ENCODE measurements at regions not wholly inside any gene's neighbourhood (a gene's known extent, or its start where the extent isn't known, plus 50 kb on each side); places are given as distances from the start of the nearest gene placed in this dataset.

DNA sequence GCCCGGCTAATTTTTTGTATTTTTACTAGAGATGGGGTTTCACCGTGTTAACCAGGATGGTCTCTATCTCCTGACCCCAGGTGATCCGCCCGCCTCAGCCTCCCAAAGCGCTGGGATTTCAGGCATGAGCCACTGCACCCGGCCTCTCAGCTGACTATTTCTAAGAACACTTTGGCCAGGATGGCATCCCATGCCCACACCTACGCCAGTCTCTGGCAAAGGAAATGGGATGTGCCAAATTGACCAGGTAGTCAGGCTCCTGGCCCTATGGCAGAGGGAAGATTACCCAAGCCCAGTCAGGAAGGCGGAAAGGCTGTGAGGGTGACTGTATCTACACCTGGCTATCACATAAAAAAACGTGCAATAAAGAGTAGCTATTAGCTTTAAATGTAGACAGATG lies 94.1 kb upstream of the DUSP5 start:
- Mint-ChIP-seq H3K4me3 (no peak overlapping the region), H3K4me1 (no peaks in the 10 kb centered on the region), H3K9me3 (no peaks in the 10 kb centered on the region), H3K36me3 (no peaks in the 10 kb centered on the region), H3K27ac (no peak overlapping the region), H3K27me3 (no peaks in the 10 kb centered on the region)
- POLR2A ChIA-PET = no interaction called here
- no peaks in the 10 kb centered on the region for H3K9me3 ChIP-seq (ENCODE audit: low read length)
- H3K4me1 ChIP-seq (ENCODE audit: insufficient read depth, low read length) = no peaks in the 10 kb centered on the region
- no peak for DNase-seq
- no peaks in the 10 kb centered on the region for H3K36me3 ChIP-seq (ENCODE audit: insufficient read depth, low read length)
- H3K4me3 ChIP-seq (ENCODE audit: low read length) = no peak overlapping the region
- H3K27me3 ChIP-seq (ENCODE audit: insufficient read depth, low read length, poor library complexity, severe bottlenecking) = no peaks in the 10 kb centered on the region
- CTCF ChIA-PET = interaction anchor here (0.8 kb wide), 1 partner anchor 88 kb away, joined by 3 read pairs; no protein-coding TSS in a partner anchor
- H3K27ac ChIP-seq (ENCODE audit: low read depth, low read length) = no peak overlapping the region

DNA sequence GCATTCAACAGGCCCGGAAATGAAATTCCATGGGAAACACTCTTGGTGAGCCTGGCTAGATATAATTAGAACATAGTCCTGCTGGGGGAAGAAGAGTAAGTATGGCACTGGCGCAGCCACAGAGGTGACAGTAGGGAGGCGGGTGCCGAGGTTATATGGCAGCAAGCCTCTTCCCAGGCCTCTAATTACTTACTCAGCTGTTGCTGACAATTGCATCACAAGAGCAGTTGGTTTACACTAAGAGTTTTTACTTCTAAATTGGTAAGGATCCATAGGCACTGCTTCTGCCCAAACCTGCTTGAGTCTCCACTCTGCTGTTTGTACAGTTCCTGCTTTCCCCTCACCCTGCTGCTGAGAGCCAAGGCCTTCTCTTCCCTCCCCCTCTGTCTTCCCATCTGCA lies 93.3 kb upstream of the DUSP5 start:
- no peak for DNase-seq
- Mint-ChIP-seq H3K27me3 (no peaks in the 10 kb centered on the region), H3K27ac (no peak overlapping the region), H3K4me1 (no peaks in the 10 kb centered on the region), H3K9me3 (no peaks in the 10 kb centered on the region), H3K4me3 (peak overlapping the region in 1 of 7 donors; percentile 9), H3K36me3 (no peaks in the 10 kb centered on the region)
- Histone ChIP-seq H3K9me3 (ENCODE audit: low read length) (no peaks in the 10 kb centered on the region), H3K4me1 (ENCODE audit: insufficient read depth, low read length) (no peaks in the 10 kb centered on the region), H3K27ac (ENCODE audit: low read depth, low read length) (no peak overlapping the region), H3K27me3 (ENCODE audit: insufficient read depth, low read length, poor library complexity, severe bottlenecking) (no peaks in the 10 kb centered on the region), H3K4me3 (ENCODE audit: low read length) (no peak overlapping the region), H3K36me3 (ENCODE audit: insufficient read depth, low read length) (no peaks in the 10 kb centered on the region)
- ChIA-PET POLR2A (no interaction called here), CTCF (no interaction called here)

DNA sequence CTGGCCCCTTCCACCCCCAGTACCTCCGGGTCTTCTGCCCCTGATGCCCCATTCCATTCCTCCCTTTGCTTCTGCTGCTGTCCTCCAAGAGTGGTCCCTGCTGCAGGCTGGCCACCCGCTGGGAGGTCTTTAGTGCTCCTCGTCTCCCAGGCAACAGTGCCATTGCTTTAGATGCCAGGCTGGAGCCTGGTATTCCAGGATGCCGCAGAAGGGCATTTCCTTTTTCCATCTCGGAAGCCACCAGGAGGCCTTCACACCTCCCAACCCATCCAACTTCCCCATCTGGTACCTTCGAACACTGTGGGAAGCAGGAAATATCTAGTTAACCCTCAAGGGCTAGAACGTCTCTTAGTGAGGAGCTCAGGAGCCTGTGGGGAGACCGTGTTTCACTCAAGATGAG lies 92.9 kb upstream of the DUSP5 start:
- no peaks in the 10 kb centered on the region for H3K4me1 ChIP-seq (ENCODE audit: insufficient read depth, low read length)
- no peak overlapping the region for H3K4me3 Mint-ChIP-seq
- CTCF ChIA-PET = interaction anchor here (0.6 kb wide), 1 partner anchor 48 kb away, joined by 3 read pairs; no protein-coding TSS in a partner anchor

DNA sequence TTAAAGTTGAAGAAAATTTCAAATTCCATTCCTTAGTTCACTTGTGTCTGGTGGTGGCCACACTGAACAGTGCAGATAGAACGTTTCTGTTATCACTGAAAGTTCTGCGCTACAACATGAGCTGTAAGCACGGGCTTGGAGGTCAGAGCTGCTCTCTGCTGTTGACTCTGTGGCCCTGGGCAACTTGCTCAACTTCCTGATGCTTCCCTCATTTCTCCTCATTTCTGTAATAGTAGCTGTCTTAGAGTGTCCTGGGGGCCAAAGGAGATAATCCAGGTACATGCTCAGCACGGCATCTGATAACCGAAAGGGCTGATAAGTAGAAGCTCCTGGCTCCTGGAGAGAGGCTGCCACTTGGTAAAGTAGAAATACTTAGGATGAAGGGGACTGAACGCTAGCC lies 92.3 kb upstream of the DUSP5 start:
- POLR2A ChIA-PET = no interaction called here
- H3K4me3 ChIP-seq (ENCODE audit: low read length) = no peak overlapping the region
- Mint-ChIP-seq H3K27ac (peak overlapping the region in 2 of 8 donors; percentile 4 to 51), H3K4me3 (no peak overlapping the region), H3K27me3 (no peaks in the 10 kb centered on the region), H3K36me3 (no peaks in the 10 kb centered on the region), H3K9me3 (no peaks in the 10 kb centered on the region), H3K4me1 (no peaks in the 10 kb centered on the region)
- no peaks in the 10 kb centered on the region for H3K9me3 ChIP-seq (ENCODE audit: low read length)
- no peaks in the 10 kb centered on the region for H3K36me3 ChIP-seq (ENCODE audit: insufficient read depth, low read length)
- CTCF ChIA-PET = interaction anchor here (0.6 kb wide), 1 partner anchor 49 kb away, joined by 3 read pairs; no protein-coding TSS in a partner anchor
- H3K27ac ChIP-seq (ENCODE audit: low read depth, low read length) = no peak overlapping the region
- DNase-seq = no peak
- H3K27me3 ChIP-seq (ENCODE audit: insufficient read depth, low read length, poor library complexity, severe bottlenecking) = no peaks in the 10 kb centered on the region
- no peaks in the 10 kb centered on the region for H3K4me1 ChIP-seq (ENCODE audit: insufficient read depth, low read length)

More for the DNA sequence above, 92.9 kb upstream of the DUSP5 start:
- no peak for DNase-seq
- Mint-ChIP-seq H3K9me3 (no peaks in the 10 kb centered on the region), H3K27ac (peak overlapping the region in 1 of 8 donors; percentile 13), H3K27me3 (no peaks in the 10 kb centered on the region), H3K36me3 (no peaks in the 10 kb centered on the region), H3K4me1 (no peaks in the 10 kb centered on the region)
- Histone ChIP-seq H3K27me3 (ENCODE audit: insufficient read depth, low read length, poor library complexity, severe bottlenecking) (no peaks in the 10 kb centered on the region), H3K27ac (ENCODE audit: low read depth, low read length) (no peak overlapping the region), H3K4me3 (ENCODE audit: low read length) (no peak overlapping the region), H3K36me3 (ENCODE audit: insufficient read depth, low read length) (no peaks in the 10 kb centered on the region), H3K9me3 (ENCODE audit: low read length) (no peaks in the 10 kb centered on the region)
- POLR2A ChIA-PET = no interaction called here

DNA sequence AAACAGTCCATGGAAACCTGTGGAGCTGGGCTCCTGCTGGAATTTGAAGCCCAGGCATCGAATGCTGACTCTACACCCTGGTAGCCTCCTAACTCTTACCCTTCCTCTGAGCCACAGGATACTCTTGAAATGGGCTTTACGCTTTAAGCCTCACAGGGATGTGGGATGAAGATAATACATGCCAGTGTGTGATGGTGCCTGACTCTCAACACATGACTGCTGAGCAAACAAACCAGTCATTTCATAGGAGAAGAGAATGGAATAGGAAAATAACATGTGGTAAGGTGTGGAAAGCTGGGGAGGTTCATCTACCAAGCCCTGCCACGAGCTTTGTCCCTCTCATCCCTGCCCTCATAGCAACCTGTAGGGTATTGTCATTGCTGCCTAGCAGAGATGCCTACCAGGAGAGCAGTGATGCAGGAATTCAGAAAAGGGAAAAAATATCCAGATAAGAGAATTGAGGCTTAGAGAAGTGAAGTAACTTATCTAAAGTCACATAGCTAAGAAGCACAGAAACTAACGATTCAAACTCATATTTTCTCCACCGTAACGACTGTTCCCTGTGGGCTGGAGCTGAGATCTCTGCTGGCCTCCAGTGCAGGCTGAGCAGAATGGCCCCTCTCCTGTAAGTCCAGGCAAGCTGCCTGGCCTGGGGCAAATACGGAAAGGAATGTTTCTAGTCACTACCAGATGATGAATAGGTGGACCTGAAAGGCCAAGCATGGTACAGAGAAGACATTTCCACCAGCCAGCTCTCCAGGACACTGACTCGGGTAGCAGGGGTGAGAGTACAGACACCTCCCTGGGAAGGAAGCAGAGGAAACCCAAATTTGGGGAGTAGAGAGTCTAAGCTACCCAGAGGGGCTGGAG lies 90.2 kb upstream of the DUSP5 start:
- H3K27ac ChIP-seq (ENCODE audit: low read depth, low read length) = no peak overlapping the region
- H3K27me3 ChIP-seq (ENCODE audit: insufficient read depth, low read length, poor library complexity, severe bottlenecking) = no peaks in the 10 kb centered on the region
- ChIA-PET CTCF (interaction anchor here (1.6 to 2.2 kb wide), 2 partner anchors 11 to 139 kb away, joined by 5 read pairs; no protein-coding TSS in a partner anchor), POLR2A (no interaction called here)
- no peaks in the 10 kb centered on the region for H3K9me3 ChIP-seq (ENCODE audit: low read length)
- no peaks in the 10 kb centered on the region for H3K4me1 ChIP-seq (ENCODE audit: insufficient read depth, low read length)
- Mint-ChIP-seq H3K9me3 (no peaks in the 10 kb centered on the region), H3K27me3 (no peaks in the 10 kb centered on the region), H3K4me1 (peaks cover 2 to 4% (median 3%) of the 10 kb centered on the region in 3 donors), H3K27ac (no peak overlapping the region), H3K36me3 (no peaks in the 10 kb centered on the region), H3K4me3 (no peak overlapping the region)
- H3K4me3 ChIP-seq (ENCODE audit: low read length) = no peak overlapping the region
- DNase-seq = no peak
- H3K36me3 ChIP-seq (ENCODE audit: insufficient read depth, low read length) = no peaks in the 10 kb centered on the region

DNA sequence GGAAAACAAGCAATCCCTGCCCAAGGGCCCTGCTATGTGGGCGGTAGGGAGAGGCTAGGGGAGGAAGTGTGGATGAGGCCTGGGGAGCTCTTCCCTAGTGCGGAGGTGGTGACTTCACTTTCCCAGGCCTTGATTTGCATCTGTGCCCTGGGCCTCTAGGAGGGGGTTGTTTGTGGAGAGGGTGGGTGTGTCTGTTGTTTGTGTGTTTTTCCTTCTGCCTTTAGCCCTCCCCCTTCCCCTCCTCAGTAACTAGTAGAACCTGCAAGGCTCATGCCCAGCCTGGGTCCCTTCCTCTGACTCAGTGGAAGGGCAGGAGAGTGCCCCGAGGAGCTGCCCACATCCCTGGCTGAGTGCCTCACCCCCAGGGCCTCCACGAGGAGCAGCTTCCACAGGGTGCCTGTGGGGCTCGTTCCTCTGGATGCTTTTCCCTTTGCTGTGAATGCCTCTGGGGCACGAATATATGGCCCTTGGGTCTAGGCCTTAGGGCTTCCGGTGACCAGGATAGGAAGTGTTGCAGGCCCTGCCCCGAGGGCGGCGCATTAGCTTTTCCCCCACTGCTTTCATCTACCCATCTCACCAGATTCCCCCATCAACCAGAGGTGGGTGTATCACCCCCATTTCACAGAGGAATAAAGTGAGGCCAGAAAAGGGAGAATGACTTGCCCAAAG lies 89.4 kb upstream of the DUSP5 start:
- DNase-seq = no peak
- CTCF ChIA-PET = interaction anchor here (2.2 kb wide), 1 partner anchor 138 kb away, joined by 5 read pairs; no protein-coding TSS in a partner anchor
- Mint-ChIP-seq H3K27me3 (no peaks in the 10 kb centered on the region), H3K4me1 (peaks cover 9 to 12% (median 11%) of the 10 kb centered on the region in 3 donors), H3K9me3 (no peaks in the 10 kb centered on the region), H3K4me3 (no peak overlapping the region), H3K27ac (no peak overlapping the region), H3K36me3 (no peaks in the 10 kb centered on the region)
- H3K4me1 ChIP-seq (ENCODE audit: insufficient read depth, low read length) = no peaks in the 10 kb centered on the region
- no peaks in the 10 kb centered on the region for H3K9me3 ChIP-seq (ENCODE audit: low read length)
- POLR2A ChIA-PET = no interaction called here
- no peaks in the 10 kb centered on the region for H3K27me3 ChIP-seq (ENCODE audit: insufficient read depth, low read length, poor library complexity, severe bottlenecking)
- H3K27ac ChIP-seq (ENCODE audit: low read depth, low read length) = no peak overlapping the region
- H3K4me3 ChIP-seq (ENCODE audit: low read length) = no peak overlapping the region
- no peaks in the 10 kb centered on the region for H3K36me3 ChIP-seq (ENCODE audit: insufficient read depth, low read length)

DNA sequence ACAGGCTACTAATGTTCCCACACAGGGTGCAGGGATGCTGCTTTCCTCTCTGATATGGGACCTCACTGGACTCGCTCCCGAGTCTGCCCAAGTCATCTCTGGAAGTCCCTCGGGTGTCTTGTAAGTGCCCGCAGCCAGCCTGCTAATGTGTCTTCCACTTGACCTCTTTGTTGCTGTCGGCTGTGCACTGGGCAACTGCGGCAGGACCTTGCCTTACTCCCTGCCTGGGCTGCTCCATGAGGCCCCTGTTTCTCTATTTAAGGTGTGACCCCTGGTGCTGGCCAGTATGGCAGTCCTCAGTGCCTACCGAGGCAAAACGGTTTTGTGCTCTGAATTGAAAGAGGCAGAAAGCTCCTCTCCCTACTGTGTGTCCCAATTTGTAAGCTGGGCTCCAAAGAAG lies 88.8 kb upstream of the DUSP5 start:
- Mint-ChIP-seq H3K4me1 (peaks cover 14 to 18% (median 17%) of the 10 kb centered on the region in 3 donors), H3K9me3 (no peaks in the 10 kb centered on the region), H3K36me3 (no peaks in the 10 kb centered on the region), H3K27me3 (no peaks in the 10 kb centered on the region), H3K27ac (peak overlapping the region in 2 of 8 donors; percentile 32 to 76), H3K4me3 (no peak overlapping the region)
- POLR2A ChIA-PET = interaction anchor here (0.6 kb wide), 1 partner anchor 142 kb away, joined by 3 read pairs; no protein-coding TSS in a partner anchor
- Histone ChIP-seq H3K27ac (ENCODE audit: low read depth, low read length) (no peak overlapping the region), H3K4me3 (ENCODE audit: low read length) (no peak overlapping the region), H3K27me3 (ENCODE audit: insufficient read depth, low read length, poor library complexity, severe bottlenecking) (no peaks in the 10 kb centered on the region), H3K4me1 (ENCODE audit: insufficient read depth, low read length) (peaks cover 6% of the 10 kb centered on the region), H3K9me3 (ENCODE audit: low read length) (no peaks in the 10 kb centered on the region), H3K36me3 (ENCODE audit: insufficient read depth, low read length) (no peaks in the 10 kb centered on the region)
- DNase-seq = no peak
- CTCF ChIA-PET = interaction anchor here (2.2 kb wide), 1 partner anchor 138 kb away, joined by 5 read pairs; no protein-coding TSS in a partner anchor

DNA sequence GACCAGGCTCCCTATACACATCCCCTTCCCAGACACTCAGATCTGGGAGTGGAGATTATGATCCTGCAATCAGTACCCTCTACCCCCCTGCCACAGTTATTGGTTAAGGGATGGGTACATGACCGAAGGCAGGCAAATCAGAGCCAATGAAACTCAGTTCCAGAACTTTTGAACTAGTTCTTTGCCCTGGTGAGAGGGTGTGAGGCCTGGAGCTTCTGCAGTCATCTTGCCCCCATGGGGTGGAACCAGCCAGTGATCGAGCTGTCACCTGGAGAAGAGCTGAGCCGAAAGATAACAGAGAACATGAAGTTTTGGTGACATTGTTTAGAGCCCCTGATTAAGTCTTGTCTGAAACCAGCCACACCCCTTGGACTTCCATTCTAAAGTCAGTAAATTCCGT lies 88.2 kb upstream of the DUSP5 start:
- Histone ChIP-seq H3K27ac (ENCODE audit: low read depth, low read length) (no peak overlapping the region), H3K27me3 (ENCODE audit: insufficient read depth, low read length, poor library complexity, severe bottlenecking) (no peaks in the 10 kb centered on the region), H3K36me3 (ENCODE audit: insufficient read depth, low read length) (no peaks in the 10 kb centered on the region), H3K4me3 (ENCODE audit: low read length) (no peak overlapping the region), H3K4me1 (ENCODE audit: insufficient read depth, low read length) (peaks cover 11% of the 10 kb centered on the region), H3K9me3 (ENCODE audit: low read length) (no peaks in the 10 kb centered on the region)
- no peak for DNase-seq
- Mint-ChIP-seq H3K9me3 (no peaks in the 10 kb centered on the region), H3K27ac (peak overlapping the region in 1 of 8 donors; percentile 76), H3K4me1 (peaks cover 20 to 24% (median 23%) of the 10 kb centered on the region in 3 donors), H3K4me3 (no peak overlapping the region), H3K27me3 (no peaks in the 10 kb centered on the region), H3K36me3 (no peaks in the 10 kb centered on the region)
- ChIA-PET CTCF (interaction anchor here (2.2 kb wide), 1 partner anchor 137 kb away, joined by 5 read pairs; no protein-coding TSS in a partner anchor), POLR2A (interaction anchor here (0.5 to 0.6 kb wide), 2 partner anchors 143 to 499 kb away, joined by 3 read pairs; no protein-coding TSS in a partner anchor)

All from CD8-positive, alpha-beta memory T cell (primary cell).